GM12875 (cell line): ENCODE measurements at regions not wholly inside any gene's neighbourhood (a gene's known extent, or its start where the extent isn't known, plus 50 kb on each side); places are given as distances from the start of the nearest gene placed in this dataset.

Experiments
- H3K4me3 ChIP-seq: one replicate; pipeline ENCODE4 v1.5.1; 2011; ENCODE audit warnings: low read depth, low read length, control low read depth
- CTCF ChIP-seq: IDR thresholded peaks from 2 replicates; pipeline ENCODE4 v1.5.1; 2011; ENCODE audit warnings: low read depth, mild to moderate bottlenecking, control low read depth, inconsistent platforms, low read length, moderate library complexity, borderline replicate concordance; ENCODE audit not compliant: insufficient read depth

GRCh38 chrX:13427441-13428052 is 107.7 kb upstream of the ATXN3L start:
- TF ChIP-seq CTCF = no peak
- H3K4me3 ChIP-seq = no peak overlapping the region

DNA sequence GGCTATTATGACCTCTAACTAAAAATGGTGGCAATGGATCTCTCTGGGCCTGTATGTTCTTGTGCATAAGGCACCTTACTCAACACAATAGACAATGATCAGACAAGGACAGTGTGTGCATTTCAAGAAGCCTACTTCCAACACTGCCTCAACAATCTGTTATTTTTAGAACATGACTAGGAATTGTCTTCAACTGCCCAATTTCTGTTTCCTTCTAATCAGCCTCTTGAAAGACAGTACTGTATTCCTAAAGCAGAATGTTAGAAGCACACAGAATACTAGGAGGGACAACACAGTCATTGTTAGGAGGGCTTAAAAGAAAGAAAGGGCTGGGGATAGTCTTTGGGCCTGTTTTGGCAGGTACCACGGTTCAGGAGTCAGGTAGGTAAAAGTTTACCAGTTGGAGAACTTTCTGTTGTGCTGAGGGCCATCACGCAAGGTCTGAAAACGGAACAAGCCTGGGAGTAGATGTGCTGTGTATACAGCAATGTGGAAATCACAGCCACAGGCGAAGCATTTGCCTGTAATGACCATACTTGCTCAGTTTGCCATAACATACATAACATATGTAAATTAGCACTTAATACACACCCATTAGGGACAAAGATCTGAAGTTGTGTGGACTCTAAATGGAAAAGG is 100.8 kb upstream of the ATXN3L start:
- H3K4me3 ChIP-seq = no peak overlapping the region
- TF ChIP-seq CTCF = no peak

DNA sequence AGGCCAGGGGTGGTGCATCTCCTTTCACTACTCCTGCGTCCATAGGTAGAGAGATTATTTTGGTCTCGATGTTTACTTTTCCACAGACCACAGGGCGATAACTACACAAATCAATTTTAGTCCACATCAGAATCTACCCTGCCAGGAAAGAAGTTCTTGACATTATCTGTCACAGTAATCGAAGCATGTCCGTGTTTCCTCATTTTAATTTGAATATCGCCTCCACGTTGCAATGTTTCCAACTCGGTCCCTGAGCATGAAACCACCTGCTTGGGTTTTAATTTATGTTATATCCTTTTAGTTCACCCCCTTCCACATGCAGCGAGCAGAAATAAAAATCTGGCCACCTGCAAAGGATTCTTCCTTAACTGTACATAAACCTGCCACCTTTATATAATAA is 100.1 kb upstream of the ATXN3L start:
- no peak overlapping the region for H3K4me3 ChIP-seq
- no peak for TF ChIP-seq CTCF

- no peak for TF ChIP-seq CTCF
- peak overlapping the region; percentile 10 for H3K4me3 ChIP-seq
Observed at GRCh38 chrX:13419276-13419675, 99.4 kb upstream of the ATXN3L start.

GRCh38 chrX:13418126-13419097 is 98.6 kb upstream of the ATXN3L start:
- TF ChIP-seq CTCF = no peak
- H3K4me3 ChIP-seq = no peak overlapping the region

GRCh38 chrX:13415509-13415908 is 95.7 kb upstream of the ATXN3L start:
- TF ChIP-seq CTCF = no peak
- no peak overlapping the region for H3K4me3 ChIP-seq
